ENCODE measurements at regions not wholly inside any gene's neighbourhood (a gene's known extent, or its start where the extent isn't known, plus 50 kb on each side); places are given as distances from the start of the nearest gene placed in this dataset.

DNA sequence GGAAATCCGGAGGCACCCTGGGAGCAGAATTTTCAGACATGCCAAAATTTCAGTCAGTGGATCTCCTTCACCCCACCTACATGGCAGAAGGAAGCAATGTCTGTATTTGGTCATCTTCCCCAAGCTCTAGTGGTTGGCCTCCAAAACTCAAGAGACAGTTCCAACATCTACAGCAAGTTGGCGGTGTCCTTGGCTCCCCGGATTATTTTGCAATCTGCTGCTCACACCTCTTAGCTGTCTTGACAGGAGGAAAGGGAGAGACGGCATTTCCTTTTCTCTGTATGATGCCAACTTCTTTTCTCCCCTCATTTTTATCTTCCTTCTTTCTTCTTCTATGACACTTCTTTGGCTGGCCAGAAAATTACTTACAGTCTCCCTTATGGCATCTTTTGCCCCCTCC lies 159.9 kb downstream of the SUCLA2 start:
- no peak overlapping the region for H3K4me3 ChIP-seq (replicated peaks in 1 of 3; ENCODE audit: insufficient read depth in 1 of 3, low read depth in 1 of 3, low read length in 3 of 3)
- H3K9ac ChIP-seq (replicated peaks; ENCODE audit: extremely low read depth, insufficient read depth, low read length) = no peak overlapping the region
- ChIA-PET POLR2A (no interaction called here), CTCF (no interaction called here)
- H3K9me1 ChIP-seq (replicated peaks; ENCODE audit: control insufficient read depth, extremely low read depth, insufficient read depth, low read length) = no peaks in the 10 kb centered on the region
- no peak overlapping the region for H2AFZ ChIP-seq (ENCODE audit: low read depth, low read length)
- no peaks in the 10 kb centered on the region for H4K20me1 ChIP-seq (replicated peaks; ENCODE audit: control insufficient read depth, extremely low read depth, insufficient read depth, low read length)
- dilution Hi-C loops (cut with MboI; ENCODE audit: extremely low pct_ligation_motif_present, low sequenced_read_pairs) = no loop called here
- no peaks in the 10 kb centered on the region for H3K79me2 ChIP-seq (ENCODE audit: control insufficient read depth, insufficient read depth, low read length)
- no peak overlapping the region for H3K27ac ChIP-seq (ENCODE audit: insufficient read depth, low read depth, low read length)
- H3K27me3 ChIP-seq (ENCODE audit: control insufficient read depth in 2 of 2, insufficient read depth in 2 of 2, low read length in 2 of 2) = no peaks in the 10 kb centered on the region
- intact Hi-C loops (cut with micrococcal nuclease) = no loop called here
- H3K36me3 ChIP-seq (ENCODE audit: control insufficient read depth in 2 of 2, extremely low read depth in 1 of 2, insufficient read depth in 2 of 2, low read length in 2 of 2) = no peaks in the 10 kb centered on the region
- FAIRE-seq = no peak
- no peak for DNase-seq (ENCODE audit: low read depth, low spot score)
- no peaks in the 10 kb centered on the region for H3K4me1 ChIP-seq (ENCODE audit: control insufficient read depth, extremely low read depth, insufficient read depth, low read length)
- no peak for TF ChIP-seq FOS (IDR thresholded peaks at IDR 0.05; ENCODE audit: borderline replicate concordance, insufficient read depth, low read length)
- TF ChIP-seq JUN (IDR thresholded peaks at IDR 0.05; ENCODE audit: borderline replicate concordance, insufficient read depth, insufficient read length, low read depth) = no peak
- TF ChIP-seq, protein P1, sequence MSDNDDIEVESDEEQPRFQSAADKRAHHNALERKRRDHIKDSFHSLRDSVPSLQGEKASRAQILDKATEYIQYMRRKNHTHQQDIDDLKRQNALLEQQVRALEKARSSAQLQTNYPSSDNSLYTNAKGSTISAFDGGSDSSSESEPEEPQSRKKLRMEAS (IDR thresholded peaks at IDR 0.05; ENCODE audit: insufficient read depth, insufficient read length) = no peak
- TF ChIP-seq POLR2AphosphoS5 (IDR thresholded peaks at IDR 0.05; ENCODE audit: insufficient read depth, low read depth, low read length) = no peak
- TF ChIP-seq, protein P2, sequence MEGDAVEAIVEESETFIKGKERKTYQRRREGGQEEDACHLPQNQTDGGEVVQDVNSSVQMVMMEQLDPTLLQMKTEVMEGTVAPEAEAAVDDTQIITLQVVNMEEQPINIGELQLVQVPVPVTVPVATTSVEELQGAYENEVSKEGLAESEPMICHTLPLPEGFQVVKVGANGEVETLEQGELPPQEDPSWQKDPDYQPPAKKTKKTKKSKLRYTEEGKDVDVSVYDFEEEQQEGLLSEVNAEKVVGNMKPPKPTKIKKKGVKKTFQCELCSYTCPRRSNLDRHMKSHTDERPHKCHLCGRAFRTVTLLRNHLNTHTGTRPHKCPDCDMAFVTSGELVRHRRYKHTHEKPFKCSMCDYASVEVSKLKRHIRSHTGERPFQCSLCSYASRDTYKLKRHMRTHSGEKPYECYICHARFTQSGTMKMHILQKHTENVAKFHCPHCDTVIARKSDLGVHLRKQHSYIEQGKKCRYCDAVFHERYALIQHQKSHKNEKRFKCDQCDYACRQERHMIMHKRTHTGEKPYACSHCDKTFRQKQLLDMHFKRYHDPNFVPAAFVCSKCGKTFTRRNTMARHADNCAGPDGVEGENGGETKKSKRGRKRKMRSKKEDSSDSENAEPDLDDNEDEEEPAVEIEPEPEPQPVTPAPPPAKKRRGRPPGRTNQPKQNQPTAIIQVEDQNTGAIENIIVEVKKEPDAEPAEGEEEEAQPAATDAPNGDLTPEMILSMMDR (IDR thresholded peaks at IDR 0.05; ENCODE audit: extremely low read depth in 1 of 2, insufficient read depth in 1 of 2, low read depth in 1 of 2, low read length in 2 of 2) = no peak
- TF ChIP-seq POLR2A (IDR thresholded peaks at IDR 0.05; ENCODE audit: low read depth, low read length) = no peak
- TF ChIP-seq GATA2 (IDR thresholded peaks at IDR 0.05; ENCODE audit: insufficient read depth, insufficient read length, low read depth, low read length) = no peak
- no peak for TF ChIP-seq MYC (IDR thresholded peaks at IDR 0.05; ENCODE audit: low read depth, low read length)
- no peak for TF ChIP-seq EZH2 (IDR thresholded peaks at IDR 0.05; ENCODE audit: borderline replicate concordance, low read depth, low read length, severe bottlenecking)
- no TSS peak for BruUV-seq (replicated peaks)
- H3K9me3 ChIP-seq (replicated peaks; ENCODE audit: control insufficient read depth, insufficient read depth, low read length) = no peaks in the 10 kb centered on the region
- no peak overlapping the region for H3K4me2 ChIP-seq (ENCODE audit: insufficient read depth, low read length)
